NCI-H748 treated with DMSO at 0.1 percent for 48 hours (cell line): ENCODE measurements at regions not wholly inside any gene's neighbourhood (a gene's known extent, or its start where the extent isn't known, plus 50 kb on each side); places are given as distances from the start of the nearest gene placed in this dataset.

ENCODE experiments used
- DNase-seq: peaks from one replicate; lab custom pipeline; 2025; lab: John Stamatoyannopoulos, UW

DNA sequence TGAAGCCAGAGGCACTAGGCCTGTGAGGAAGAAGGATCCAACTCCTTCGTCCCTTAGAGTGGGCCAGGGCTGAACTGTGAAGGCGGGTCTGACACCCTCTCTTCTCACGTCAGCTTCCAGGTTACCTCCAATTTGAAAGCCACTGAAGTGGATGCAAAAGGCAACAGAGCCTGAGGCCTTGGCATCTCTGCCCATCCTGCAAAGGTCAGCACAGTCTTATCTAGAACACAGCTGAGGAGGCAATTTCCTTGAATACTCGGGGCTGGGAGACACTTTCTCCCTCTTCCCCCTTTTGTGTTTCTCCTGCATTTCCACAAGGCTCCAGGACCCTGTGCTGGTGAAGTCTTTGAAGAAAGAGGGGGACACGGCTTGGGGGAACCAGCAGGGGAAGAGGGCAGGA is 91.6 kb upstream of the PAX6 start:
- DNase-seq, result no peak

DNA sequence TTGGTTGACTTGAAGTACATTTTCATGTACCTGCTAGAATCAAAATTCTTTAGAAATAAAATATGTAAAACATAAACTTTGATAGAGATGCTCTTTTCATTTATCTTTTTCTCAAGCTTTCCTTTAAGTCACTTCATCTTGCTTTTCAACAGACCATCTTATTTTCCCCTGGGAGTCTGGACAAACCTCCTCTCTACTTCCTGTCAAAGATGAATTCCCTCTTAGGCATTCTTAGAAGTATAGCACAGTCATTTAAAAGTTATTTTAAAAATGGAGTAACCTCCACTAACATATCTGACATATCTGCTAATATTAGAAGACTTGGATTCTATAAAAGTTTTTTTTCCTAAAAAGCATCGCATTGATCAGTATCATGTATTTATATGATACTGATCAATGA is 84.8 kb upstream of the PAX6 start:
- DNase-seq, result no peak

DNA sequence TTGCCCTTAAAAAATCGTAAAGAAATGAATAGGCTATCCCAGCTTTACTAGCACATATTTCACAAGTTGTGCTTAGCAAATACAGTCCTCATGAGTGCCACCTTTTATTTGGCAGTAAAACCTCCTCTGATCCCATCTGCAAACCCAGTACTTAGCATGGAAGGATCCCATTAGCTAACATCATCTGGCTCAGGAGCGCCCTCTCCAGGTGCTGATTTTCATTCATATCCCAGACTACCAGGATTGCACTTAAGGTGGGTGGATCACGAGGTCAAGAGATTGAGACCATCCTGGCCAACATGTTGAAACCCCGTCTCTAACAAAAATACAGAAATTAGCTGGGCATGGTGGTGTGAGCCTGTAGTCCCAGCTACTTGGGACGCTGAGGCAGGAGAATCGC is 76.1 kb upstream of the PAX6 start:
- no peak for DNase-seq

DNA sequence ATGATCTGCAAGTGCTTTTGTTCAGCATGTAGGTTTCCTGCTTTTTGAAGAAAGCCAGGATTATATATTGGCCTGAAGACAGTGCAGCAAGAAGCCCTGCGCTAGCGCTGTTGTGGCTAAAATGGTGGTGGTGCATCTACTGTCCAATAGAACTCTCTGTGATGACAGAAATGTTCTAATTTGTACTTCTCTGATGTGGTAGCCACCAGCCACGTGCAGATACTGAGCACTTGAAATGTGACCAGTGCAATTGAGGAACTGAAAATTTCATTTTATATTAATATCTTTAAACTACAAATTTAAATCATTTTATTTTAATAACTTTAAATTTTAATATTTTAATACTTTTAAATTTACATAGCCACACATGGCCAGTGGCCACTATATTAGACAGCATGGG is 73.0 kb upstream of the PAX6 start:
- no peak for DNase-seq

DNA sequence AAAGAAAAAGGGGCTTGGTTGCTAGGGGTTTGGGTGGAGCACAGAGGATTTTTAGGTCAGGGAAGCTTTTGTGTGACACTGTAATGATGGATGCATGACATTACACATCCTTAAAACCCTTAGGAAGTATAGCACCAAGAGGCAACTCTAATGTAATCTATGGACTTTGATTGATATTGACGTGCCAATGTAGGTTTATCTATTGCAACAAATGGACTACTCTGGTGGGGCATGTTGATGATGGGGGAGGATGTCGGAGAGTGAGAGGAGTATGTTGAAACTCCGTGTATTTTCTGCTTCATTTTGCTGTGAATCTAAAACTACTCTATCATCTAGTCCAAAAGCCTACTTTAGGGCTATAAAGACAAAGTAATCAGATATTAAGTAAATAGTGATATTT is 72.3 kb upstream of the PAX6 start:
- no peak for DNase-seq

DNA sequence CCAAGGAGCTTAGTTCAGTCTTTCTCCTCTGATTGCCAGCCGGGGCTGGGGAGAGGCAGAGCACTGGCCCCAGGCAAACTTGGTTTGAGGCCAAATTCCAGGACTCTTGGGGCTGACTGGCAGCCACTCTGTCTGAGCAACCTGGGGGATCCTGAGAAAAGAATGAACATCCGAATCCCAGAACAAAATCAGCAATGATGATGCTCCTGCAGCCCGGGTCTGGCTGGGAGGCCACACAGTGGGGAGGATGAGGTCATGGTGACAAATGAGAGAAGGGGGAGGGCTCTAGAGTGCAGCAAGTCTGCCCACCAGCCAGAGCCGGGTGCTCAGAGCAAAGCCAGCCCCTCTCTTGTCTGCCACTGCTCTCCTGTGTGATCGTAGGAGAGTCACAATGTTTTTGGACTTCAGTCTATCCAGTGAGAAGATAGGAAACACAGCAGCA is 71.8 kb upstream of the PAX6 start:
- DNase-seq, result no peak

DNA sequence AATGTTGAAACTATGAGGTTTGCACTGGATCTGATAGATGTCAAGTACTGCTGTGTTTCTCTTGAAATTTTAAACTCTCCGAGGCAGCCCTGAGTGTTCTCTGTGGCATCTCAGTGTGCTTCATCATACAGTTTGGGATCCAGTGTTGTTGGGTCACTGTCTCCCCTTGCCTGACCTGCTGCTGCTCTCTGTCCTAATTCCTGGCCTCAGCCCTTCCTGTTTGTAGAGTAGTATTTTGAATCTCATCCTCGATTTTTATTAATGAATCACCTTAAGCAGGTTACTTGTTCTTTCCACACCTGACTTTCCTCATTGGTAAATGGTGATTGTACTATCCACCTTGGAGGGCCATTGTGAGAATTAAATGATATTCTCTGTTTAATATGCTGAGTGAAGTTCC is 70.7 kb upstream of the PAX6 start:
- DNase-seq, result no peak

DNA sequence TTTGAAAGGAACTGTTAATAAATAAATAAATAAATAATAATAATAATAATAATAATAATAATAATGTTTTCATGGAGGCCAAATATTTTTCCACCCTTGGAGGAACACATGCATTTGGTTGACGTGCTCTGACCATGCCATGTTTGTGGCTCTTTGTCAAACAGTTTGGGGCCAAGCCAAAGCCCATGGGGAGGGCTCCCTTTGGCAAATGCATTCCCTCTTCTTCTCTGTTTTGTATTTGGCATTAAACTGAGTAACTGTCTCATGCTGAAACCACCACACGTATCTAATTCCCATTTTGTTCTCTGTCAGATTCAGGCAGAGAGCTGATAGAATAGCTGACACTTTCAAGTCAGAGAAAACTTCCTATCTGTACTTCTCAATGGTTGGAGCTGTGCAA is 68.6 kb upstream of the PAX6 start:
- no peak for DNase-seq

DNA sequence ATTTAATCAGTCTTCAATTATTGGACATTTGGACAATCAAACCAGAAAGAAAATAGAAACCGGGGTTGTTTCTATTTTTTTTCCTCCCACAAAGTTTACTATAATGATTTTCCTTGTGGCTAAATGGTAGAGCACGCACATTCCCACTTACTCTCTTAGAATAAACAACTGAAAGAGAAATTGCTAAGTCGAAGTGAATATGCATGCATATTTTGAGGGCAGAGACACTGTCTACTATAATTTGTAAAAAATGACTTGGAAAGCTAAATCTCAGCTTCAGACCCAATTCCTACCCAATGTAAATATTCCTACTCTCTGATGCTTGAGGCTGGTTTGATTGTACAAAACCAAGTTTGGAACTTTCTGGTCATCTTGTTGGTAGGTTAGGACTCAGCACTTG is 66.7 kb upstream of the PAX6 start:
- DNase-seq, result no peak

DNA sequence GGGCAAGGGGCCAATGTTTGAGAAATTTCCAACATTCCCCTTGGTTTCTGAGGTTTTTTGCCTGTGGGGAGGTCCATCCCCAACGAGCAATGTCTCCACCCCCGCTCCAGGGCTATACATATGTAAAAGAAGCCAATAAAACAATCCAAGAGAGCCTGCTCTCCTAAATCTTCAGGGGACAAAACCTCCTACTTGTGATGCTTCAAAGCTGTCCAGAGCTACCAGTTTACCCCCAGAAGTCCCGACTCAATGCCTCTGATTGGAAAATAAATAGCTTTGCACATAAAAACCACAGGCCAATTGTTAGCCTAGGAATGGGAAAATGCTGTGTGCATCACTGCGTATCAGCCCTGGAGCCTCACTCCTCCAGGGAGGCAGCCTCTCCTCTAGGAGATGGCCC is 66.0 kb upstream of the PAX6 start:
- DNase-seq, result no peak

DNA sequence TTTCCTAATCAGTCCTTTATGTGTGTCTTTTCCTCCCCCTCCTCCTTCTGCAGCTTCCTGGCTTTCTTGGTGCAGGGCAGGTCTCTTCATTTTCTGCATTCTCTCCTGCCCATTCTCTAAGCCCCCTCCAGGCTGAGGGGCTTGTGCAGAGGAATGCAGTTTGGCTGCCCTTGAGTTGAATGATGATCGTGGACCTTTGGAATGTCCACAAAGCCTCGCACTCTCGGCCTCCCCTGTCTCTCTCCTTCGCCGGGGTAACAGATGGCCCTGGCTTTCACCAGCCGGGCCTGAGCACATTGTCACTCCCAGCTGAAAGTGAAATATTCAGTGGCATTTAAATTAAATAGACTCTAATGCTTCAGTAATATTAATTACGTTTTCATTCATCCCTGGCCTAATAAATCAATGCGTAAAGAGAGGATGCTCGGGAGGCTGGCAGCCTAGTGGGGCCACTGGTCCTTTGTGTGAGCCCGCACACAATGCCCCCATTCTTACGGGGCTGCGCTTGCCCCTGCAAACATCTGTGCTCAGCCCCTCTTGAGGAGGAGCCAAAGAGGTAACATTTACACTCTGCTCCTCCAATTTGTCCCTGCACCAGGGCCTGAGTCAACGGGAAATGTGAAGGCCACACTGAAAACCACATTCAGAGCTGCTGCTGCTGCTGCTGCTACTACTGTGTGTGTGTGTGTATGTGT is 64.9 kb upstream of the PAX6 start:
- DNase-seq, result no peak

DNA sequence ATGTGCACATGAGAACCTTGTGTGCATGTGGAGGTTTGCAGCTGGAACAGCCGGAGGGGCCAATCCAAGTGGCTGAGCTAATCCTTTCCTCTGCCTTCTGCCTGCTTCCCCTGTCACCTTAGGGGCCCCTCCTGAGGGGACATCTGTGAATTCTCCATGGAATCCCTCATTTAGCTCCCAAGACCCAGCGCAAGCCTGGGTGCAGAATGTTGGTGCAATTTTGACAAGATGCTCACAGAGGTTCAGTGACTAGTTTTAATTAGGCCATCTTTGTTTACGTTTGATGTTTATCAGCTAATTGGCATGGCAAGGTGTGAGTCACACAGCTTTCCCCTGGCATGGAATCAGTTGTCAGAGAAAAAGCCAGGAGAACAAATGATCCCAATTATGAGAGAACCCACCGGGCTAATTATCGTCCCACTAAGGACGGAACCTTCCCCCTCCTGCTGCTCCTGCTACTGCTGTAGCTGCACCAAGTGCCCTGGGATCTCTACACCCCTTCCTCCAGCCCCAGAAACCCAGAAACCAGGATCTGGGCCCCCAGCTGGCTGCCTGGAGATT is 63.6 kb upstream of the PAX6 start:
- no peak for DNase-seq

DNA sequence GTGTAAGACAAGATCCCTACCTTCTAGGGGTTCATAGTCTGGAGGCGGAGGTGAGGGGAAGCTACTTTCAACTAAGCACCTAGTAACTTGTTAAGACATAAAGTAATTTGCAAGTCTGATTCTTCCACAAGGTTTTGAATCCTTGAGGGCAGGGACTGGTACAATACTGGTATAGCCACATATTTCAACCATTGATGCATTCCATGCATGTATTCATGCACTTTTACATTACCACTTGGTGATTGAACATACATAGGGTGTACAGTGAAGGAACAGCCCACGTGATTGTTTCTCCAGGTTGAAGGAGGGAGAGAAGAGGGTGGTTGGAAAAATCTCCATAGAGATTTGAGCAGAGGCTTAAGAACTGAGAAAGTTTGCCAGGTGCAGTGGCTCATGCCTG is 62.0 kb upstream of the PAX6 start:
- DNase-seq, result no peak

DNA sequence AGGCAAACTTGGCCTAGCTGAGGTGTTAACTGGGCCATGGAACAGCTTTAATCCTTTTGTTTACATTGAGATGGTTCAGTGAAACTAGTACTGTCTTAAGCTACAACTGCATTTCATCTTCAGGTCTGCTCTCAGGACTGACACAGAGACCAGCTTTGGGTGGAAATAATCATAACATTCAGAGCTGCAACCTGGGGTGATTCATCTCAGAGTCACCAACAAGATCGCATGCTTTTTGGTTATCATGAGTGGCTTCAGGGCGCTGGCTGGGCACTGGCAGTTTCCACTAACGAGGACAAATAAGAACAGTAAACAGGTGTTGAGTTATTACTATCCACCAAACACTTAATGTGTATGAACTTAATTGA is 60.9 kb upstream of the PAX6 start:
- DNase-seq, result no peak

DNA sequence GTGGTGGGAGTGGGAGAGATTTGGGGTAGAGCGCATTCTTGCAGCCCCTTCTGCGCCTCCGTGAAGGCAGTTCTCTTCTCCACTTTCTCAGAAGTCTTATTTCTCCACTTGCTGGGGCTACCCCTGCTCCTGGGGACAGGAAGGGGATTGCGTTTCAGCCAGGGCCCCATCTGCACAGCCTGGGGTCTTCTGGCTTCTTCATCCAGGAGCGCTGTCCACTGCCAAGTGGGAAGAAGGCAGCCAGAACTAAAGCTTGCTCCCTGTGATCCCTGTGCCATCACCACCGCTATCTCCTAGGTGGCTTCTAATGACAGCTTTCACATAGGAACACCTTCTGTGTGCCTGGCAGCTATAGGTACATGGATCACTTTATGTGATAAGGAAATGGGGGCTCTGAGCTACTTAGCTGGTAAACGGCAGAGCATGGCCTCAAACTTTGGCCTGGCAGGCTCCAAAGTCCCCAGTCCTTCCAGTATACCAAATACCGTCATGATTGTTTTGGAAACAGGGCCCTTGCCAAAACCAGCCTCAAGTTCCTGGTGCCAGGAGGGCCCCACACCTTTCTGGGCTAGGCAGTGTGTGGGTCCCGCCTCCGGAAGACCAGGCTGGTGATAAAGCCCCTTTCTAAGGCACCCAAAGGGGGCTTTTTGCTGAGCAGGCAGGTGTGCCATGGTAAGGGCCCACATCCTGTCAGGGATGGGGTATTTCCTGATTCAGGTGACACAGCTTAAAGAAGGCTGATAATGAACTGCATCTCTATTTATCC is 60.4 kb upstream of the PAX6 start:
- DNase-seq, result no peak

DNA sequence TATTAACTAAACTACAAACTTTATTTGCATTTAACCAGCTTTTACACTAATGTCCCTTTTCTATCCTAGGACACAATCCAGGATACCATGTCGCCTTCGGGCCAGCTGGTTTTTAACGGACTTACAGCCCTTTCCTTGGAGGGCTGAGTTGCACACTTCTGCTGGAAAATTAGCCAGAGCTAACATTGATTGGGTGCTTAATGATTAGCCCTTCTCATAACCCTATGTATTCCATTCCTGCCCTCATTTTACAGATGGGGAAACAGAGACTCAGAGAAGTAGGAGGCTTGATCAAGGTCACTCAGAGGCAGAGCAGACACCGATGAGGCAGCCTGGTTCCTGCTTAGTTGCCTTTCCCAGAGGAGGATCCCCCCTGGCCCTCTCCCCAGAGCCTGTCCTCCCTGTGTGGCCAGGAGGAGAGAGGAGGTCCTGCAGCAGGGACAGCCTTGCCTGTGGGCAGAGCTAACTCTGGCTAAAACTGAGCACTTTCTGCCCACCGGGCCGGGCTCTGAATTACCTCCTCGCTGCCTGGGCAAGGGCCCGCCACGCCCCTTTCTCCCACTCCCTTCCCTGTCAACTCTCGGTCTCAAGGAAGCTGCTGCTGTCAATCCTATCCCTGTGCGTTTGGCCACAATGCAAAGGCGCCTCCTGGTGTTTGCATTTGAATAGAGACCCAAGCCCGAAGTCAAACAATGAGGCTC is 59.6 kb upstream of the PAX6 start:
- DNase-seq, result peak; percentile 49

DNA sequence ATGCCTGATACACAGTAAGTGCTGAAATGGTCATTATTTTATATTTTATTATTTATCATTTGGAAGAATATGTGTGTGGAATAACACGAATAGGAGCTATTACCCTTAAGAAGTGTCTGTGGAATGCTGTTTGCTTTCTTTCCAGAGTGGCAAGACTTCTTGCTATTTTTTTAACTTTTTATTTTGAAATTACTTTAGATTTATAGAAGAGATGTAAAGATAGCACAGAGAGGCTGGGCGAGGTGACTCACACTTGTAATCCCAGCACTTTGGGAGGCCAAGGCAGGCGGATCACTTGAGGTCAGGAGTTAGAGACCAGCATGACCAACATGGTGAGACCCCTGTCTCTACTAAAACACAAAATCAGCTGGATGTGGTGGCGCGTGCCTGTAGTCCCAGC is 58.9 kb upstream of the PAX6 start:
- DNase-seq, result no peak

DNA sequence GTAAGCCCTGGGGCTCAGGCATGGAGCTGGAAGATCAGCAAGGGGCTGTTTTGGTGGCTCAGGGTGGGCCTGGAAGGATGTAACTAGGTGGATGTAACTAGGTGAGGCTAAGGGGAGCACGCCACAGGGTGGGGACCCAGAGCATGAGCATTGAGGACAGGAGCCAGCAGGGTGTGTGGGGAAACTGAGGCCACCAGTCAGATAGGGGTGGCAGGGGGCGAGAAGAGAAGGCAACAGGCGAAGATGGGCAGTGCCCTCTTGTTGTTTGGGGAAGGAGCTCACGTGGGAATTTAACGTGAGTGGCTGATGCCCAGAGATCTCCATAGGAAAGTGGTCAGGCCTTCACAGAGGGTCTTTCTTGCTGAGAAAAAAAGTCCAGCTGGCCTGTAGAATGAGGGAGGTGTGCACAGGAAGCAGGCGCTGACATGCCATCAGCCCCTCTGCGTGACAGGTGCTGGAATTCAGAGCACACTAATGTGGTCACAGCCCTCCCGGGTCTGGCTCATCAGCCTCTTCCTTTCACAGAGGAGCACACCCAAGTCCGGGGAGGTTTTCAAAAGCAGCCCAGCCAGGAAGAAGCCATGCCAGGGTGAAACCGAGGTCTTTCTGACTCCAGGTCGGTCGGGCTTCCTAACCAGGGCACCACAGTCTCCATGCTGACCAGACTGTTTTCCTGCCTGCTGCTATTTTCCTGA is 54.6 kb upstream of the PAX6 start:
- DNase-seq, result no peak

DNA sequence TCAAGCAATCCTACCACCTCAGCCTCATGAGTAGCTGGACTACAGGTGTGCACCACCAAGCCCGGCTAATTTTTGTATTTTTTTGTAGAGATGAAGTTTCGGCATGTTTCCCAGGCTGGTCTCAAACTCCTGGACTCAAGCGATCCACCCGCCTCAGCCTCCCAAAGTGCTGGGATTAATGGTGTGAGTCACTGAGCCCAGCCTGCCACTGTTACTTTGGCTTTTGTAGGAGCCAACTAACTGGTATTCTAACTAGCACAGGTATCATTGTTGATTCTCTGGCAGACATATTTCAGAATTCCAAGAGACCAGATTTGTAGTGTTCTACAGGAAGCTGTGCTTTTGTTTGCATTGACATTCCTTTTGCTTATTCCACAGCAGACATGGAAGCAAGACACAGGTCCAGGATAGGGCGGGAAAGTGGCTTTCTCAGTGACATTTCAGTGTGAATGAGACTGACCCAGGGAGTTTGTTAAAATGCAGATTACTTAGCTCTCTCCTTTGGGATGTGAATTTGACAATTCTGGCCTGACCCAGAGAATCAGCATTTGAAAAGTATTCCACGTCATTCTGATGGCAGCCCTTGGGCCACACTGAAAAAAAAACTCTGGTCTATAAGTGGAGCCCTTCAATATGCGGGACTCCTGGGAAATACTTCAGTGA is 52.2 kb upstream of the PAX6 start:
- DNase-seq, result no peak

DNA sequence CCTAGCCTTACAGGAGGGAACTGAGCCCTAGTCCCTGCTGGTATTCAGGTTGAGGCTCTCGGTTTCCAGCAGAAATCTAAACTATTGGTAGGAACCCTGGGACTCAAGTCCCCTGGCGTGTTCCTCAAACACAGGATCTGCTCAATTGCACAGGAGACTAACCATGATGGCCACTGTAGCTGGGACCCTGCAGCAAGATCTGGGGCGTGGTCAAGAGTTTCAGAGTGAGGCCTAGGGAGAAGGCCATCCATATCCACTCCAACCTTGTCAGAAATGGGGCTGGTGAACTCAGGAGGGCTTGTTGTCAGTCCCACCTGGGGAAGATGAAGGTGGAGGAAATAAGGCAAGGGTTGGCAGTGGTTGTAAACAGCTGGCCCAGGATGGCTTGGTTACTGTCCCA is 49.9 kb upstream of the PAX6 start:
- no peak for DNase-seq
